Superior temporal gyrus (tissue), 1 donor: ENCODE measurements at regions not wholly inside any gene's neighbourhood (a gene's known extent, or its start where the extent isn't known, plus 50 kb on each side); places are given as distances from the start of the nearest gene placed in this dataset.

ENCODE experiments used
- DNase-seq: peaks from one replicate; pipeline ENCODE4 v3.0.0-alpha.2; 2016; ENCODE audit errors: extremely low spot score

GRCh38 chr5:171681061-171681460 lies 104.6 kb upstream of the SMIM23 start:
- DNase-seq: no peak

- DNase-seq: no peak
Observed at GRCh38 chr5:171681677-171682076, 103.9 kb upstream of the SMIM23 start.

- no peak for DNase-seq
Observed at GRCh38 chr5:171682801-171683200, 102.8 kb upstream of the SMIM23 start.

- DNase-seq: no peak
Observed at GRCh38 chr5:171684169-171684568, 101.4 kb upstream of the SMIM23 start.

- DNase-seq: no peak
Observed at GRCh38 chr5:171688696-171689495, 96.7 kb upstream of the SMIM23 start.

GRCh38 chr5:171689853-171690417 lies 95.7 kb upstream of the SMIM23 start:
- DNase-seq: no peak

GRCh38 chr5:171692107-171692506 lies 93.5 kb upstream of the SMIM23 start:
- DNase-seq: no peak

GRCh38 chr5:171692936-171693335 lies 92.7 kb upstream of the SMIM23 start:
- no peak for DNase-seq

GRCh38 chr5:171693412-171693811 lies 92.2 kb upstream of the SMIM23 start:
- no peak for DNase-seq

GRCh38 chr5:171695804-171696203 lies 89.8 kb upstream of the SMIM23 start:
- DNase-seq: no peak

- no peak for DNase-seq
Observed at GRCh38 chr5:171697221-171698102, 88.2 kb upstream of the SMIM23 start.

- DNase-seq: no peak
Observed at GRCh38 chr5:171700318-171700912, 85.2 kb upstream of the SMIM23 start.

- DNase-seq: no peak
Observed at GRCh38 chr5:171701100-171701541, 84.5 kb upstream of the SMIM23 start.

- DNase-seq: no peak
Observed at GRCh38 chr5:171702135-171702770, 83.4 kb upstream of the SMIM23 start.

- DNase-seq: no peak
Observed at GRCh38 chr5:171703146-171703545, 82.5 kb upstream of the SMIM23 start.

- DNase-seq: no peak
Observed at GRCh38 chr5:171705036-171705435, 80.6 kb upstream of the SMIM23 start.

GRCh38 chr5:171705830-171706468 lies 79.7 kb upstream of the SMIM23 start:
- no peak for DNase-seq

GRCh38 chr5:171706736-171707441 lies 78.7 kb upstream of the SMIM23 start:
- DNase-seq: no peak

GRCh38 chr5:171707442-171707792 lies 78.2 kb upstream of the SMIM23 start:
- no peak for DNase-seq

- DNase-seq: no peak
Observed at GRCh38 chr5:171709930-171710329, 75.7 kb upstream of the SMIM23 start.
